WTC11 (cell line): ENCODE measurements at regions not wholly inside any gene's neighbourhood (a gene's known extent, or its start where the extent isn't known, plus 50 kb on each side); places are given as distances from the start of the nearest gene placed in this dataset.

Source experiments
- IRF1 ChIP-seq: sonication (generic); formaldehyde crosslinking; IDR thresholded peaks from 2 replicates; pipeline ENCODE4 v1.8.0; 2023; ENCODE audit warnings: missing genetic modification reagents
- MLX ChIP-seq: sonication (generic); formaldehyde crosslinking; IDR thresholded peaks from 2 replicates; pipeline ENCODE4 v1.8.1; 2023; ENCODE audit warnings: mild to moderate bottlenecking, missing genetic modification reagents, moderate library complexity
- TCF7 ChIP-seq: sonication (generic); formaldehyde crosslinking; IDR thresholded peaks from 2 replicates; pipeline ENCODE4 v1.8.0; 2022; ENCODE audit warnings: mild to moderate bottlenecking, low read depth, missing genetic modification reagents, moderate library complexity
- ZBTB43 ChIP-seq: sonication (generic); formaldehyde crosslinking; IDR thresholded peaks from 2 replicates; pipeline ENCODE4 v1.8.1; 2023; ENCODE audit warnings: mild to moderate bottlenecking, missing genetic modification reagents
- ZNF138 ChIP-seq: sonication (generic); formaldehyde crosslinking; conservative IDR thresholded peaks from 2 replicates; pipeline ENCODE4 v1.8.1; 2022; ENCODE audit warnings: mild to moderate bottlenecking, moderate library complexity, missing genetic modification reagents
- TF ChIP-seq, protein P1 (sequence below): fragments of 200-600 bp; IDR thresholded peaks from 2 replicates; pipeline ENCODE4 v1.8.0; 2022; ENCODE audit warnings: antibody characterized with exemption

DNA sequence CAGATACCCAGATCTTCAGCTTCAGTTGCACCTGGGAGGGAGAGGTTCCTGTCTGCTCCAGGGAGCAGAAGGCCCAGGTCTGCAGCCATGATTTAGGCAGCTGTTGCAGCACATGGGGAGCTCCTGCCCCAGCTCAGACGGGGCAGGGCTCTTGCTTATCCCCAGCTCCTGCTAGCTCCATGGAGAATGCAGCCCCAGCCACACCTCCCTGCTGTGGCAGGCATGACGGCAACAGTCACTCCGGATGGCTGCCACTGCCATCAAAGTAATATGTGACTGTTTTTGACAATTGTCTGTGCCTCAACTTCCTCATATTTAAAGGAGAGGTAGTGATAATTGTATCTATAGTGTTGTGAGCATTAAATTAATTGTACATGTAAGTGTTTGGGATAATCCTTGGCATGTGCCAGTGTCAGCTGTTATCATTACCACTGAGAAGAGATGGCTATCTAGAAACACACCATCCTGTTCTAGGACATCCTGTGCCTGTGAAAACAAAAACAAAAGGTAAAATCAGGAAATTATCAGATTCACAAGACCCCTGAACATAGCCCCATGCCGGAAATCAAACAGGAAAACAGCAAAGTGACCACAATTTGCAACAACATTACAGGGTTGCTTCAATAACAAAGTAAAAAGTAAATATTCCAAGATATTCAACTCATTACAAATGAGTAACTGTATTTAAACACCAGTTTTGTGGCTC, 1048.8 kb upstream of the ACO1 start:
- TF ChIP-seq ZBTB43 (CRISPR knock-in tag) (no peak), IRF1 (CRISPR knock-in tag) (no peak), MLX (no peak), ZNF138 (CRISPR knock-in tag) (no peak), TCF7 (no peak)
- TF ChIP-seq, protein P1, sequence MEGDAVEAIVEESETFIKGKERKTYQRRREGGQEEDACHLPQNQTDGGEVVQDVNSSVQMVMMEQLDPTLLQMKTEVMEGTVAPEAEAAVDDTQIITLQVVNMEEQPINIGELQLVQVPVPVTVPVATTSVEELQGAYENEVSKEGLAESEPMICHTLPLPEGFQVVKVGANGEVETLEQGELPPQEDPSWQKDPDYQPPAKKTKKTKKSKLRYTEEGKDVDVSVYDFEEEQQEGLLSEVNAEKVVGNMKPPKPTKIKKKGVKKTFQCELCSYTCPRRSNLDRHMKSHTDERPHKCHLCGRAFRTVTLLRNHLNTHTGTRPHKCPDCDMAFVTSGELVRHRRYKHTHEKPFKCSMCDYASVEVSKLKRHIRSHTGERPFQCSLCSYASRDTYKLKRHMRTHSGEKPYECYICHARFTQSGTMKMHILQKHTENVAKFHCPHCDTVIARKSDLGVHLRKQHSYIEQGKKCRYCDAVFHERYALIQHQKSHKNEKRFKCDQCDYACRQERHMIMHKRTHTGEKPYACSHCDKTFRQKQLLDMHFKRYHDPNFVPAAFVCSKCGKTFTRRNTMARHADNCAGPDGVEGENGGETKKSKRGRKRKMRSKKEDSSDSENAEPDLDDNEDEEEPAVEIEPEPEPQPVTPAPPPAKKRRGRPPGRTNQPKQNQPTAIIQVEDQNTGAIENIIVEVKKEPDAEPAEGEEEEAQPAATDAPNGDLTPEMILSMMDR = no peak
